Stimulated activated memory B cell treated with anti-CD40 and anti-IgM and Interleukin-4, amounts not matched to agents 10 μg/mL and 1 μg/mL and 100 μg/mL, for 72 hours (primary cell): ENCODE measurements at regions not wholly inside any gene's neighbourhood (a gene's known extent, or its start where the extent isn't known, plus 50 kb on each side); places are given as distances from the start of the nearest gene placed in this dataset.

Experiments used
- ATAC-seq: fragments of 150-1000 bp; cut with Tn5 transposase; 2 replicates; pipeline ENCODE4 v1.10.0; 2021
- H3K27ac Mint-ChIP-seq: one replicate; pipeline ENCODE4 v1.8.0; 2022; ENCODE audit warnings: mild to moderate bottlenecking, mixed read lengths
- H3K27me3 Mint-ChIP-seq: one replicate; pipeline ENCODE4 v1.8.0; 2022; ENCODE audit warnings: mixed read lengths
- H3K36me3 Mint-ChIP-seq: one replicate; pipeline ENCODE4 v1.8.0; 2022; ENCODE audit warnings: mixed read lengths
- H3K4me1 Mint-ChIP-seq: one replicate; pipeline ENCODE4 v1.8.0; 2022; ENCODE audit warnings: mixed read lengths
- H3K4me3 Mint-ChIP-seq: one replicate; pipeline ENCODE4 v1.8.0; 2022; ENCODE audit warnings: mild to moderate bottlenecking, moderate library complexity, mixed read lengths
- H3K9me3 Mint-ChIP-seq: one replicate; pipeline ENCODE4 v1.8.0; 2022; ENCODE audit warnings: mixed read lengths

GRCh38 chr14:101463566-101464171 is 97.6 kb upstream of the DIO3 start:
- H3K4me3 Mint-ChIP-seq: no peak overlapping the region
- no peaks in the 10 kb centered on the region for H3K36me3 Mint-ChIP-seq
- no peaks in the 10 kb centered on the region for H3K4me1 Mint-ChIP-seq
- H3K27ac Mint-ChIP-seq: no peak overlapping the region
- H3K27me3 Mint-ChIP-seq: peaks cover 8% of the 10 kb centered on the region
- no peaks in the 10 kb centered on the region for H3K9me3 Mint-ChIP-seq
- no peak for ATAC-seq

GRCh38 chr14:101464310-101464983 is 96.8 kb upstream of the DIO3 start:
- Mint-ChIP-seq H3K27ac (no peak overlapping the region), H3K9me3 (no peaks in the 10 kb centered on the region), H3K4me1 (no peaks in the 10 kb centered on the region), H3K36me3 (no peaks in the 10 kb centered on the region), H3K27me3 (peaks cover 8% of the 10 kb centered on the region), H3K4me3 (no peak overlapping the region)
- ATAC-seq: no peak

DNA sequence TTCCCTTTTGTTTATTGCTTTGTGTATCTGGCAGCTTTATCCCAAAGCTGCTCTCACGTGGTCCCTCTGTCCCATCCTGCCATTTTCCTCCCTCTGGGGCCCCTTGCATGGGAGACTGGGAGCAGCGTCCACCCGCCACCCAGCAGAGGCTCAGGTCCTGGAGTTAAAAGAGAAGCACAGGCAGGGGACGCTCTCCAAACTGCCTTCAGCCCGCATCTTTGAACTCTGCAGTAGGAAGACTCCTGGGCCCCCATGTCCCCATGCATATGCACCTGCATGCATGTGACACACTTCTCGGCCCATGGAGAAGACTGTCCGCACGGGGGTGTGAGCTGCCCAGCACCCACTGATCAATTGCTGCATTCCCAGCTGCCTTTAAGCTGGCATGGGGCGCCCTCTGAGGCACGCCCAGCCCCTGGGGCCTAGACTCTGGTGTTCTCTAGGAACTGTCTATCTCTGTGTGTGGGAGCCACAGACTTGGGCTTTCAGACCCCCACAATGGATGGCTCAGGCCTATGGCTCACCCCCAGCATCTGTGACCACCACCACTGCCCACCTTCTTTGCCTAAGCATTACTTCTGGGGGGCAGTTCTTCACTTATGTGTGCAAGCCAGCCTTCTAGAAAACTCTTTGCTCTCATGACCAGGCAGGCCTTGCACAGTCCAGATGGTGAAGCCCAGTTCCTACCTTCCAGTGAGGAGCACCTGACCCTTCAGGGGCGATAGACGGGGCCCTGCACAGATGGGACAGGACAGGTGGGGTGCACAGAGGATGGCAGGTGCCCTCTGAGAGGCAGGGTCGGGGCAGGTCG is 96.1 kb upstream of the DIO3 start:
- Mint-ChIP-seq H3K9me3 (no peaks in the 10 kb centered on the region), H3K27me3 (peaks cover 7% of the 10 kb centered on the region), H3K36me3 (no peaks in the 10 kb centered on the region), H3K27ac (no peak overlapping the region), H3K4me1 (no peaks in the 10 kb centered on the region), H3K4me3 (no peak overlapping the region)
- ATAC-seq: no peak

- Mint-ChIP-seq H3K27me3 (no peaks in the 10 kb centered on the region), H3K36me3 (no peaks in the 10 kb centered on the region), H3K27ac (no peak overlapping the region), H3K9me3 (no peaks in the 10 kb centered on the region), H3K4me1 (no peaks in the 10 kb centered on the region), H3K4me3 (no peak overlapping the region)
- no peak for ATAC-seq
Observed at GRCh38 chr14:101465795-101466448, 95.4 kb upstream of the DIO3 start.

- Mint-ChIP-seq H3K27me3 (no peaks in the 10 kb centered on the region), H3K36me3 (no peaks in the 10 kb centered on the region), H3K9me3 (no peaks in the 10 kb centered on the region), H3K4me1 (no peaks in the 10 kb centered on the region), H3K4me3 (no peak overlapping the region), H3K27ac (no peak overlapping the region)
- no peak for ATAC-seq
Observed at GRCh38 chr14:101466456-101467180, 94.7 kb upstream of the DIO3 start.

DNA sequence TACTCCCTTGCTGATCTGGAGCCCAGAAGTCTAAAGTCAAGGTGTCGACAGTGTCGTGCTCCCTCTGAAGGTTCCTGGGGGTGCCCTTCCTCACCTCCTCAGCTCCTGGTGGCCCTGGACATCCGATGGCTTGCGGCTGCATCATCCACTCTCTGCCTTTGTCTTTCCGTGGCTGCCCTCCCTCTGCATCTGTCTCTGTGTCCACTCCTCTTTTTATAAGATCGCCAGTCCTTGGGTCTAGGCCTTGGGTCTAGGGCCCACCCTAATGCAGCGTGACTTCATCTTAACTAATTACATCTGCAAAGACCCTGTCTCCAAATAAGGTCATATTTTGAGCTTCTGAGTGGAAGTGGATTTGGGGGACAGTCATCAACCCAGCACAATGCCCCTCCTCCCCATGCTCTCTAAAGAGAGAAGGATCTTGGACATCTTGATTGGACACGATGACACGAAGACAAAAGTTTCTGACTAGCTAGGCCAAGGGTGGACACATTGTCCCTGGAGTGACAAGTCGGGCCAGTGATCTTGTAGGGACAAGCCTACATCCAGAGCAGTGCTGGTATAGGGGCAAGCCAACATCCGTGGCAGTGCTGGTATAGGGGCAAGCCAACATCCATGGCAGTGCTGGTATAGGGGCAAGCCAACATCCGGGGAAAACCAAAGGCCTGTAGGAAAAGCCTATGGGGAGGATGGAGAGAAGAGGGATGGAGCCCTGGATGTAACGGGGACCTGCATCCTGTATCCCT is 93.9 kb upstream of the DIO3 start:
- no peaks in the 10 kb centered on the region for H3K9me3 Mint-ChIP-seq
- H3K4me3 Mint-ChIP-seq: no peak overlapping the region
- no peaks in the 10 kb centered on the region for H3K27me3 Mint-ChIP-seq
- no peak overlapping the region for H3K27ac Mint-ChIP-seq
- H3K4me1 Mint-ChIP-seq: no peaks in the 10 kb centered on the region
- H3K36me3 Mint-ChIP-seq: no peaks in the 10 kb centered on the region
- no peak for ATAC-seq

GRCh38 chr14:101469382-101470247 is 91.7 kb upstream of the DIO3 start:
- H3K4me1 Mint-ChIP-seq: no peaks in the 10 kb centered on the region
- H3K9me3 Mint-ChIP-seq: no peaks in the 10 kb centered on the region
- no peaks in the 10 kb centered on the region for H3K36me3 Mint-ChIP-seq
- no peak overlapping the region for H3K4me3 Mint-ChIP-seq
- H3K27me3 Mint-ChIP-seq: no peaks in the 10 kb centered on the region
- ATAC-seq: no peak
- H3K27ac Mint-ChIP-seq: no peak overlapping the region

DNA sequence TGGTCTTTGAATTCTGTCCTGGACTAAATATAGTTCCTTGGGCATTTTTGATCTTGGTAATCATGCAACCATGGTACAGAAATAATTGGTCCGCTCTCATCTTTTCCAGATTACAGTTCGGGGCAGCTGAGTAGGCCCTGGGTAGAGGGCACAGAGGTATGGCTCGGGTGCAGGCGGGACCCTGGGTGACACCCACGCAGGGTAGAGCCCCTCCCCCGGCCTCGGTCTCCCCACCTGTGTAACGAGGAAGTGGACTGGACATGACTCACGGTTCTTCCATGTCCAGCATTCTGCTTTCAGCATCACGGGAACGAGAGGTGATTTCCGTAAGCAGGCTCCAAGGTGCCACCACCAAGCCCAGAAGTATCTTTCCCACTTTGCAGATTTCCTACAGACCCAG is 91.0 kb upstream of the DIO3 start:
- H3K36me3 Mint-ChIP-seq: no peaks in the 10 kb centered on the region
- no peak for ATAC-seq
- no peaks in the 10 kb centered on the region for H3K9me3 Mint-ChIP-seq
- H3K4me1 Mint-ChIP-seq: no peaks in the 10 kb centered on the region
- H3K4me3 Mint-ChIP-seq: no peak overlapping the region
- H3K27ac Mint-ChIP-seq: no peak overlapping the region
- H3K27me3 Mint-ChIP-seq: no peaks in the 10 kb centered on the region

DNA sequence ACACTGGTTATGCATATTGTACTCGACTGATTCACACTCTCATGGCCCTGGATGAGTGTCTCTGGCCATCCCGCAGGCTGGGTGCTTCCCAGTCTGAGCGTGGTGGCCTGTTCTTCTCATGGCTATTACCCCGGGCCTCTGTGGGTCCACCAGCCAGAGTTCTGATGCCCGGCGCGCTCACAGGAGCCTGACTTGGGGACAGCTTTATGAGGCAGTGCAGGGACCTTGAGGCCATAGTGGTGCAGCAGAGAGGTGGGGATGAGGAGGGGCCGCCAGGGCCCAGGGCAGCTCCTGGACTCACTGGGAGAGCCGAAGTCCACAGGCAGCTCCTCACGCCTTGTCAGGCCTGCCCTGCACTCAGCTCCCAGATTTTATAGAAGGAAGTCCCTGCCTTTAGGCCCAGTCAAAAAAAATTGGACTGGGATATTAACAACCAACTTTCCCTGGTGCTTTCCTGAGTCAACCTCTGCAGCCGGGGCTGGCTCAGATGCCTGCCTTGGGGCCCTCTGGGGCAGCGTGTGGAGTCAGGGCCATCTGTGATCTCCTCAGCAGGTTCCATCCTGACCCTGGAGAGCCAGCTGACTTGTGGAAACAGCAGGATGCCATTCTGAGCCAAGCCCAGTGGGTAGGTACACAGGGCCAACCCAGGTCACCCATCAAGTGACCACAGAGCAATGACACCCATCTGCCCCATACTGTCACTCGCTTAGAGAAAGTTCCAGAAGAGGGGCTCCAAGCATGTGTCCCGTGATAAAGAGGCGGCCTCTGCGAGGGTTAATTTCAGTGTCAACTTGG is 89.4 kb upstream of the DIO3 start:
- H3K27me3 Mint-ChIP-seq: peaks cover 10% of the 10 kb centered on the region
- no peaks in the 10 kb centered on the region for H3K9me3 Mint-ChIP-seq
- no peak overlapping the region for H3K27ac Mint-ChIP-seq
- H3K4me3 Mint-ChIP-seq: no peak overlapping the region
- no peaks in the 10 kb centered on the region for H3K4me1 Mint-ChIP-seq
- H3K36me3 Mint-ChIP-seq: no peaks in the 10 kb centered on the region
- ATAC-seq: no peak

GRCh38 chr14:101472518-101472849 is 88.8 kb upstream of the DIO3 start:
- H3K27ac Mint-ChIP-seq: no peak overlapping the region
- no peak overlapping the region for H3K4me3 Mint-ChIP-seq
- H3K9me3 Mint-ChIP-seq: no peaks in the 10 kb centered on the region
- no peak for ATAC-seq
- H3K36me3 Mint-ChIP-seq: no peaks in the 10 kb centered on the region
- H3K27me3 Mint-ChIP-seq: peaks cover 11% of the 10 kb centered on the region
- no peaks in the 10 kb centered on the region for H3K4me1 Mint-ChIP-seq

GRCh38 chr14:101473045-101473729 is 88.1 kb upstream of the DIO3 start:
- no peaks in the 10 kb centered on the region for H3K4me1 Mint-ChIP-seq
- no peak overlapping the region for H3K27ac Mint-ChIP-seq
- H3K4me3 Mint-ChIP-seq: no peak overlapping the region
- no peak for ATAC-seq
- H3K9me3 Mint-ChIP-seq: no peaks in the 10 kb centered on the region
- peaks cover 11% of the 10 kb centered on the region for H3K27me3 Mint-ChIP-seq
- H3K36me3 Mint-ChIP-seq: no peaks in the 10 kb centered on the region

- H3K4me1 Mint-ChIP-seq: no peaks in the 10 kb centered on the region
- ATAC-seq: no peak
- no peak overlapping the region for H3K4me3 Mint-ChIP-seq
- H3K27me3 Mint-ChIP-seq: peaks cover 11% of the 10 kb centered on the region
- no peaks in the 10 kb centered on the region for H3K36me3 Mint-ChIP-seq
- H3K9me3 Mint-ChIP-seq: no peaks in the 10 kb centered on the region
- no peak overlapping the region for H3K27ac Mint-ChIP-seq
Observed at GRCh38 chr14:101473795-101474562, 87.3 kb upstream of the DIO3 start.
